Peyer's patch (tissue), 4 donors: ENCODE measurements at regions not wholly inside any gene's neighbourhood (a gene's known extent, or its start where the extent isn't known, plus 50 kb on each side); places are given as distances from the start of the nearest gene placed in this dataset.

Source experiments
- DNase-seq, 3 donors: peaks; one replicate each; pipeline ENCODE4 v3.0.0-alpha.2; 2017 to 2019
- H3K27ac ChIP-seq, 4 donors: fragments of 200-600 bp; sonication (generic); one replicate each; pipeline ENCODE4 v1.5.1; 2016 to 2019
- H3K27me3 ChIP-seq, 2 donors: fragments of 200-600 bp; sonication (generic); one replicate each; pipeline ENCODE4 v1.5.1; 2019
- H3K36me3 ChIP-seq, 3 donors: fragments of 200-600 bp; sonication (generic); one replicate each; pipeline ENCODE4 v1.5.1; 2016 to 2019
- H3K4me1 ChIP-seq, 4 donors: fragments of 200-600 bp; sonication (generic); one replicate each; pipeline ENCODE4 v1.5.1; 2016 to 2019
- H3K4me3 ChIP-seq, 4 donors: fragments of 200-600 bp; sonication (generic); 1 replicate in 3 of 4; 2 replicates in 1 of 4; pipeline ENCODE4 v1.5.1; 2016 to 2019; ENCODE audit warnings: mild to moderate bottlenecking in 1 of 4
- H3K9me3 ChIP-seq, 4 donors: fragments of 200-600 bp; sonication (generic); one replicate each; pipeline ENCODE4 v1.5.1; 2016 to 2019; ENCODE audit warnings: mild to moderate bottlenecking in 1 of 4
- CTCF ChIP-seq, 6 experiments: fragments of 450-650 bp in 4 of 6; fragments of 200-600 bp in 2 of 6; sonication (generic) in 1 of 6; IDR thresholded peaks; one replicate each; pipeline ENCODE4 v1.5.1; 2017 to 2019; ENCODE audit warnings: antibody characterized with exemption in 6 of 6, mild to moderate bottlenecking in 3 of 6, moderate library complexity in 1 of 6
- POLR2A ChIP-seq, 2 donors: fragments of 450-650 bp; IDR thresholded peaks; one replicate each; pipeline ENCODE4 v1.5.1; 2017; ENCODE audit warnings: antibody characterized with exemption in 2 of 2, mild to moderate bottlenecking in 2 of 2, moderate library complexity in 2 of 2

DNA sequence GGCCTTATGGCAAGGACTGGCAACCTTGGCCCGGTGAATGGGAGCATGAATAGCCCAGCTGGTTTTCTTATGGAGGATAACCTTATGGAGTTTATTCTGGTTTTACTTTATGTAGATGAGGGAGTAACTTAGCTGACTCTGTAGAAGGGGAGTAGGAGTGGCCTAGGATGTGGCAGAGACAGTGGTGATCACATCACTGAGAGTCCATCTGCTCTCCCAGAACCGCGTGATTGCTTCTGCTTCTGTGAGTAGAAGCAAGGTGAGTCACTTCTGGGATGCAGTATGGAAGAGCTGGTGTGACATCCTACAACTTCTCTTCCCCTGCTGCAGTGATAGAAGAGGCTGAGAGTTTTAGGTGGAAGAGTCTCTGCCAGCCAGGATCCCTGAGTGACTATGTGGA lies 129.2 kb downstream of the RPS24 start:
- H3K4me3 ChIP-seq, result no peak overlapping the region
- H3K27me3 ChIP-seq, result no peaks in the 10 kb centered on the region
- TF ChIP-seq CTCF (IDR thresholded peaks at IDR 0.05), result no peak
- TF ChIP-seq POLR2A (IDR thresholded peaks at IDR 0.05), result no peak
- no peaks in the 10 kb centered on the region for H3K36me3 ChIP-seq
- no peak for DNase-seq
- no peaks in the 10 kb centered on the region for H3K4me1 ChIP-seq
- no peaks in the 10 kb centered on the region for H3K9me3 ChIP-seq
- H3K27ac ChIP-seq, result no peak overlapping the region

DNA sequence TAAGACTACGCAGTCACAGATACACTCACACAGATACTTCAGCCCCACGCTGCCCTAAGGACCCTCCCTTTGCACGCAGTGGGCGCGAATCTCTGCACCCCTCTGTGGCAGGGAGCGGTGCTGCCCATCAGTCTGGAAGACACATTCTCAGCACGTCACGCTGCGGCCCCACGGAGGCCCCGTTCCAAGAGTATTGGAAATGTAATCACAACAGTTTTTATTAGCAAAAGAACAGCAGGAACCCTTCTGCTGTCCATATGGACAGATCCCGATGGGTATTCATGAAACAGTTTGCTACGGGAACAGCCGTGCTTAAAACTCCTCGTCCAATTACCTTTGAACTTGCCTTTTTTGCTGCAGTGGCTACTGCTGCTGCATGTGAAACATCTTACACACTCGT lies 131.0 kb downstream of the RPS24 start:
- Histone ChIP-seq H3K36me3 (no peaks in the 10 kb centered on the region), H3K9me3 (no peaks in the 10 kb centered on the region), H3K27ac (no peak overlapping the region), H3K4me3 (no peak overlapping the region), H3K27me3 (no peaks in the 10 kb centered on the region), H3K4me1 (no peaks in the 10 kb centered on the region)
- TF ChIP-seq CTCF (IDR thresholded peaks at IDR 0.05) (no peak), POLR2A (IDR thresholded peaks at IDR 0.05) (no peak)
- no peak for DNase-seq

DNA sequence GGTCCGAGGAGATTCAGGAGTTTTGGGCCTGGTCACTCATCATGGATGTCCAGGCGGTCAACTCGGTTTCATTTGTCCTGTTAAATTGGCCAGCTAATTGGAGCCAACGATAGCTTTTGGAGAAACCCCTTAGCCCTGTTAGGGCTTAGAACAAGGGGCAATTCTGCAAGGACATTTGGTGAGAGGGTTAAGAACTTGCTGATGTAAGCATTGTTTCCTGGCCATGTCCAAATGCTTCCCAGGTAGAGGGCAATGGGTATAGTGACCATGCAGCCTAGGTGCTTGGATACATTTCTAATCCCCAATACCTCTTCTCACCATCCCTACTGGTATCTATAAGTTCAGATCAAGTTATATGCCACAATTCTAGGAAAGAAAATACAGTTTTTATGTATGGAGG lies 131.5 kb downstream of the RPS24 start:
- Histone ChIP-seq H3K9me3 (no peaks in the 10 kb centered on the region), H3K4me1 (no peaks in the 10 kb centered on the region), H3K27me3 (no peaks in the 10 kb centered on the region), H3K27ac (no peak overlapping the region), H3K4me3 (no peak overlapping the region), H3K36me3 (no peaks in the 10 kb centered on the region)
- DNase-seq, result no peak
- TF ChIP-seq POLR2A (IDR thresholded peaks at IDR 0.05) (no peak), CTCF (IDR thresholded peaks at IDR 0.05) (no peak)

DNA sequence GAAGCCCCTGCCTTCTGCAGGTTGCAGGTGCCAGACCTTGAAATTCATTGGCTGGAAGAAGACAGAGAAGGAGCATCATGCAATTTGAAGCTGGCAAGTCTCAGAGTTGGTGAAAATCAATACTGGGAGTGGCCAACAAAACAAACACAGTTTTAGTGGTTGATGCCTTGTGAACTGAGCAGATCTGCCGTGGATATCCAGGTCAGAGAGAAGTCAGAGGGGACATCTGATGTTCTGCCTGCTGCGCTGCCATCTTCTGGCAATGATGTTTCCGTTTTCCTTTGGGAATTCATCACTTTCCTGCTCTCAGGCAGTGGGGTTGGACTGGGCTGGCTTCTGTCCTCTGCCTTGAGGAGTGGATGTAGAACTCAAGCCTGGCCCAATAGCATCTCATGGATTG lies 132.0 kb downstream of the RPS24 start:
- H3K4me3 ChIP-seq, result no peak overlapping the region
- no peaks in the 10 kb centered on the region for H3K4me1 ChIP-seq
- no peak for DNase-seq
- TF ChIP-seq CTCF (IDR thresholded peaks at IDR 0.05) (peak in 1 of 6 experiments; percentile 9), POLR2A (IDR thresholded peaks at IDR 0.05) (no peak)
- H3K27ac ChIP-seq, result no peak overlapping the region
- H3K27me3 ChIP-seq, result no peaks in the 10 kb centered on the region
- H3K36me3 ChIP-seq, result no peaks in the 10 kb centered on the region
- no peaks in the 10 kb centered on the region for H3K9me3 ChIP-seq

DNA sequence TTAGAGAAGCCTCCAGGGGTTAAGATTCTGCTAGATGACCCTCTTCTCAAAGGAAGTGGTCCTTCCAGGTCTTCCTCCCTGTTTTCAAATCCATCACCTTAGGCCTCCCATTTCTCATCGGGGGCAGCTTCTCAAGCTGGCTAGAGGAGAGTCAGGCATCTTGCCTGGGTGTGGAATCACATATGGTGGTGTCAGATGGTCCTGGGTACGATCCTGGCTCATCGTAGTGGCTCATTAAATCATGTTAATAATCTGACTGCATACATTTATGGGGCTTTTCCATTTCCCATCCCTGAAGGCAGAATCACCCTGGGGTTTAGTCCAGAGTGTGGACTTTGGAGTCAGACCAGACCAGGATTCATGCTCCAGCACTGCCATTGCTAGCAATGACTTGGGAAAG lies 132.6 kb downstream of the RPS24 start:
- no peak overlapping the region for H3K4me3 ChIP-seq
- H3K9me3 ChIP-seq, result no peaks in the 10 kb centered on the region
- no peaks in the 10 kb centered on the region for H3K4me1 ChIP-seq
- no peak for DNase-seq
- H3K27me3 ChIP-seq, result no peaks in the 10 kb centered on the region
- H3K36me3 ChIP-seq, result no peaks in the 10 kb centered on the region
- TF ChIP-seq CTCF (IDR thresholded peaks at IDR 0.05) (no peak), POLR2A (IDR thresholded peaks at IDR 0.05) (no peak)
- no peak overlapping the region for H3K27ac ChIP-seq

- Histone ChIP-seq H3K27me3 (no peaks in the 10 kb centered on the region), H3K4me1 (no peaks in the 10 kb centered on the region), H3K27ac (no peak overlapping the region), H3K36me3 (no peaks in the 10 kb centered on the region), H3K9me3 (no peaks in the 10 kb centered on the region), H3K4me3 (no peak overlapping the region)
- TF ChIP-seq POLR2A (IDR thresholded peaks at IDR 0.05), result no peak
- no peak for TF ChIP-seq CTCF (IDR thresholded peaks at IDR 0.05)
- no peak for DNase-seq
These were observed 135.6 kb downstream of the RPS24 start for GRCh38 chr10:78169214-78169613.
